Femur (tissue), 1 donor: ENCODE measurements at regions not wholly inside any gene's neighbourhood (a gene's known extent, or its start where the extent isn't known, plus 50 kb on each side); places are given as distances from the start of the nearest gene placed in this dataset.

Experiments used
- DNase-seq: peaks from one replicate; pipeline ENCODE4 v3.0.0-alpha.2; 2017

DNA sequence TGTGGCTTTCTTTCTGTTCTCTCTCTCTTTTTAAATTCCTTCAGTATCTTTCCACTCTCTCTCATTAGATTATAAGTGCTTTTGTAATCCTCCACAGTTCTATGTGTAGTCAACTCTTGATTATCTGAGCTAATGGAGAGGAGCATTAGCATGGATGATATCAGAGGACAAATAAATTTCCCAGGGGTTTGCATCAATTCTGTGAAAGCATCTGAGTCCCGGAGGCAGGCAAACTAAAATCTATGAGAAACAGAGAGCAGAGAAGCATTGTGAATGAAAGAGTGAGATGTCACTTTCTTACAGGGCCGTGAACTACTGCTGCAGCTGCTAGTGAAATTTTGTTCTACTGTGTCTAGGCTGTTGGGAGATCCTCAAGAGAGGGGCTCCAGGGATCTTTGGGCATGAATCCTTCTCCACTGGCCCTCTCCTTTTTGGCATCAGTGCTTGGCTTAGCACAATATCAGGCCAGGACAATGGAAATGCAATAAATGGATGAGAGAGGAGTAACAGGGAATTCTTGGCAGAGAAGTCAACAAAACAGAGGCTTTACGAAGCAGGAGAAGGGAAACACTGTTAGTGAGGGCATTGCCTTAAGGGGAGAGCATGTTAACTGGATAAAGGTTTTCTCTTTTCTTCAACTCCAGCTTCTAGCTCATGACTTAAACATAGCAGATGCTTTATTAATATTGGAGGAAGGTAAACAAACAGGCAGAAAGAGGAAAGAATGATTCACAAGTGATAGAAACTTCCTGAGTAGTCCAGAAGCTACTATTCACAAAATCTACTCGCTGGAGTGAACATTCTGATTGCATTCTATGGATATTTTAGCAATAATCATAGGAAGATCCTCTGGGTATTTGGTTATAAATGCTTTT lies 847.0 kb upstream of the MAP3K7 start:
- DNase-seq, result no peak

DNA sequence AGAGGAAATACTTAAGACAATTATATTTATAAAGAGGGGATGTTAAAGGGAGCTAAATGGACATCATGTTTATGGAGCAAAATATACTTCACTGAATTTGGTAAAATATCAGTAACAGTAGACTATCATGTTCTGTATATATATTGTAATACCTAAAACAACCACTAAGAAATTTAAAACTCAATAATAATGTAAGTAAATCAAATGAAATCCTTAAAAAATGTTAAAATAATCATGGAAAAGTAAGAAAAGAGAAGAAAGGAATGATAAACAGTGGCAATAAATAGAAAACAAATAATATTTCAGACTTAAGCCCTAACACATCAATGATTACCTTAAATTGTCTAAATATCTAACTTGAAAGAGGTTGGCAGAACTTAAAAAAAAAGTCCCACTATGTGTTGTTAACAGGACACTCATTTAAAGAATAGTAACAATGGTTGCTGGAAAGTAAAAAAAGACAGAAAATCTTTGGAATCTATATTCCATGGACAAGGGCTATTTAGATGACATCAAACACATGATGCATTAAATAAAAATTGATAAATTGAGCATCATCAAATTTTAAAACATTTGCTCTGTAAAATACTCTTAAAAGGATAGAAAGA lies 842.2 kb upstream of the MAP3K7 start:
- no peak for DNase-seq

DNA sequence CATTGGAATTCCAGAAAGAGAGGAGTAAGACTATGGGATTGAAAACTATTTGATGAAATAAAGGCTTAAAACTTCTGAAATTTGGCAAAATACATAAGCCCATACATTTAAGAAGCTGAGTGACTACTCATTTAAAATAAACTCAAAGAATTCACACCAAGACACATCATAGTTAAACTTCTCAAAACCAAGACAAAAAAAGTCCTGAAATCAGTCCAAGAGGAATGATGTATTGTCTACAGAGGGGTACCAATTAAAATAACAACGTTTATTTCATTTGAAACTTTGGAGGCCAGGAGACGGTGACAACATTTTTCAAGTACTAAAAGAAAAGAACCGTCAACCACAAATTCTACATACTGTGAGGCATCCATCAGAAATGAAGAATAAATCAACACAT lies 841.4 kb upstream of the MAP3K7 start:
- DNase-seq, result no peak

DNA sequence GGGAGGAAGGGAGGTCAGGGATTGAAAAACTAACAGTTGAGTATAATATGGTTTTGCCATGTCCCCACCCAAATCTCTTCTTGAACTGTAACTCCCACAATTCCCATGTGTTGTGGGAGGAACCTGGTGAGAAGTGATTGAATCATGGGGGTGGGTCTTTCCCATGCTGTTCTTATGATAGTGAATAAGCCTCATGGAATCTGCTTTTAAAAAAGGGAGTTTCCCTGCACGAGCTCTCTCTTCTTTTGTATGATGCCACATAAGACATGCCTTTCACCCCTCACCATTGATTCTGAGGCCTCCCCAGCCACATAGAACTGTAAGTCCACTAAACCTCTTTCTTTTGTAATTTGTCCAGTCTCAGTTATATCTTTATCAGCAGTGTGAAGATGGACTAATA lies 833.4 kb upstream of the MAP3K7 start:
- no peak for DNase-seq

DNA sequence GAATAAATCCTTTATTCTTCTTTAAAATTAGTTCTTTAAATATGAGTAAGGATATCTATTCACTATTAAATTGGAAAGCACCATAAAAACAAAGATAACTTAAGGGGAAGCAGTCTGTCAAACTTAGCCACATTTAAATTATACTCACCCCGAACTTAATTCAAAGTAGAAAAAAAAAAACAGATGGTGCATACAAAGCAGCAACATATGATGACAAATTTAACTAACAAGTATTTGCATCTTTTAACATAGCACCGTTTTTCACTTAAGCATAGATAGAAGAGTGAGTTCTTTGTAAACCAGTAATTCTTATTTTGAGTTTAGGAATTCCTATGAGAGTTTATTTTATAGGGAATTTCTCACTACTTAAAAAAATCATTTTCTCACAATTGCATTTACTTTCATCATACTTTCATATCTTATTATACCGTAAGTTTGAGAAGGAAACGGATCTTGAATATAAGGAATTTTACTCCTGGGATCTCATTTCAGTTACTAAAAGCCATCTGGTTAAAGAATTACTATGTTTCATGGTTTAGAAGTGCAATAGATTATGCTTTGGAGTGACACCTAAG lies 828.2 kb upstream of the MAP3K7 start:
- DNase-seq, result no peak

DNA sequence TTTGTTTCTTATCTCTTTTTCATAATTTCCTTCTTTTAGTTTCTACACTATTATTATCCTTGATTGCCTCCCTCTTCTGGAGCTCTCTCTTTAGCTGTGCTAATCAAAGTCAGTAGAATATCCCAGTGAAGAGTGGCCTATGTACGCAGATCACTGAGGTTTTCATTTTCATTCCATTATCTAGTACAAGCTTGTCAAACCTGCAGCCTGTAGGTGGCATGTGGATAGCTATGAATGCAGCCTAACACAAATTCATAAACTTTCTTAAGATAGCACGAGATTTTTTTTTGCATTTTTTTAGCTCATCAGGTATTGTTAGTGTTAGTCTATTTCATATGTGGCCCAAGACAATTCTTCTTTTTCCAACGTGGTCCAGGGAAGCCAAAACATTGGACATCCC lies 825.7 kb upstream of the MAP3K7 start:
- no peak for DNase-seq

DNA sequence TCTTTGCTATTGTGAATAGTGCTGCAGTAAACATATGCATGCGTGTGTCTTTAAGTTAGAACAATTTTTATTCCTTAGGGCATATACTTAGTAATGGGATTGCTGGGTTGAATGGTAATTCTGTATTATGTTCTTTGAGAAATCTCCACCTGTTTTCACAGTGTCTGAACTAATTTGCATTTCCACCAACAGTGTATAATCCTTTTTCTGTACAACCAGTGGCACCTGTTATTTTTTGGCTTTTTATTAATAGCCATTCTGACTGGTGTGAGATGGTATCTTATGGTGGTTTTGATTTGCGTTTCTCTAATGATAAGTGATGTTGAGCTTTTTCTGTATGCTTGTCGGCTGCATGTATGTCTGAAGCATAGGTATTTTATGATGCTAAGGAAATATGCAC lies 820.8 kb upstream of the MAP3K7 start:
- DNase-seq, result no peak

DNA sequence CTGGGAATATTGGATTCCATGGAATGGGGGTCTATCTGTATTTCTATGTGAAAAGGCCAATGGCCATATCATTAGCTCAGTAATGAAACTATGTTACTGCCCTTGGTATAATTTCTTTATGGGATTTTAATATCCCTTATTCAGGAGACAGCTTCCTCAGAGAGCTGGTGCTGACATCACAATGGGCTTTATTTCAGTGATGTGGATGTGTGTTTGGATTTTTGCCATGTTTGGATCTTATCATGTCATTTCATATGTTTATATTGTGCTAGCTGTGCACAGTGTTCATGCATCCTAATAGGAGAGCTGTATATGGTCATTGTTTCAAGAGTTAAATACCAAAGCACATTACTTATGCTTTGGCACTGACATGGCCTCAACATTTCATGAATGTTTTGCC lies 806.1 kb upstream of the MAP3K7 start:
- no peak for DNase-seq

DNA sequence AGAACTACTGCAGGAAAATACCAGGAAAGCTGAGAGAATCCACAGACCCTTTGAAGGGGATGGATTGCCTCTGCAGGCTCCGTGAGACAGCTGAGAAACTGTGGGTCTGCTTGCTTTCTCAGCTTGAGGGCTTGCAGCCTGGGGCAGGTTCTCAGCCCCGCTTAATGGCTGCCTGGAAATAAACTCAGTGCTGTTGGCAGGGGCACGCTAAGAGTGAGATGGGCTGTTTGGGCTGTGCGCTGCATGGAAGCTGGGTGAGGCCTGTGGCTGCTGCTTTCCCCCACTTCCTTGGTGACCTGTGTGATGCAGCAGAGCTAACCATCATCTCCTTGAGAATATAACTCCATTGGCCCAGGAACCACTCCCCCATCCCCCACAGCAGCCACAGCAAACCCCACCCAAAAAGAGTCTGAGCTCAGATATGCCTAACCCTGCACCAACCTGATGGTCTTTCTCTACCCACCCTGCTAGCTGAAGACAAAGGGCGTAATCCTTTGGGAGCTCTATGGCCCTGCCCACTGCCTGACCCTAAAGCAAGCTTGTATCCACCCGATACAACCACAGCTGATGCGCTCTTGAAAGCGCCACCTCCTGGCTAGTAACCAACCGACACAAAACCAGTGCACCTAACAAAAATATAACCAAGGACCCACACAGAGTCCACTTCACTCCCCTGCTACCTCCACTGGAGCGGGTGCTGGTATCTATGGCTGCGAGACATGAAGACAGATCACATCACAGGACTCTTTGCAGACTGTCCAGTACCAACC lies 800.6 kb upstream of the MAP3K7 start:
- no peak for DNase-seq

DNA sequence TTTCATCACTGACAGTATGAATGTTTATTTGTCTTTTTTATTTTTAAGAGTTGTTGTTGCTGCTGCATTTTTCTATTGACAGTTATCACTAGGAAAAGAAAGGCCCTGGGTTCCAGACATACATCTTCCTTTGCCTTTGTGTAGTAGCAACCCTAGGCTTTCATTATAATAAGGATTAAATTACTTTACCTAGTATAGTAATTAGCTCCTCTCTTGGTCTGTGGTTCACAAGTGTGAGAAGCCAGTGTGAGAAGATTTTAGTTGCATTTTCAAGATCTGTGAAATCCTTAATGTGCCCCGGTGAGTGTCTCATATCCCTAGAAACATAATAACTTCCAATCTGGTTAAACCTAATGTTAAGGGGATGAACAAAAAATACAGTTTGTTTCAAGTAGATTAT lies 799.3 kb upstream of the MAP3K7 start:
- DNase-seq, result no peak

DNA sequence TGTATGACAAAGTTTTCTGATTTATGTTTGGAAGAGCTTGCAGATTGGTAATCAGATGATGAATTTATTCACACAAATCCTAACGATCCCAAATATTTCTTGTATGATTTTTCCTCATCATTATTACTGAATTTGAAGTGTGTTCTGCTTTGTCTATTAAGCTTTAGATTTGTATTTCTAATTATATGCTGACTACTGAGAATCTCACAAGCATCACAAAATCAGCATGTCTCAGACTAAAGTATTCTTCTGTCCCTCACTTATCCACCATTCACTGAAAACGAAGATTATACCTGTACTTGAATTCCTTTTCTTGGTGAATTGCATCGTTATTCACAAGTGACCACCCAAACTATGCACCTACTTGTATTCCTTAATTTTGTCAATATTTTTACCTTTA lies 796.3 kb upstream of the MAP3K7 start:
- DNase-seq, result no peak

DNA sequence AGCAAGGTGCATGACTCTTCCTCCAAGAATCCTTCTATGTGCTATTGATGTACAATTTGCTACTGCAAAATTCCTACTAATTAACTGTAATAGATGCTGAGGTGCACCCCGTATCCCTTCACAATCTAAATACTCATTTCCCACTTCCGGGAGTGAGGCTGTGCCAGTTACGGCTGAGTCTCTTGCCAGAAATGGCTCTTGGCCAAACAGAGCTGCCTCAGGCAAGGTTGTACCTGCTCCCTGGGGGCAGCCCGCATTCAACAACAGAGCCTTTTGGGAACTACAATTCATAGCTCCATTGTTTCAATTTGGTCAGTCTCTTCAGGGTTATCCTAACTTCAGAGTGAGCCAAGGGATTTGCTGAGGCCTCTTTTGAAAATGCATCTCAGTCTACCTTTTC lies 789.8 kb upstream of the MAP3K7 start:
- no peak for DNase-seq

DNA sequence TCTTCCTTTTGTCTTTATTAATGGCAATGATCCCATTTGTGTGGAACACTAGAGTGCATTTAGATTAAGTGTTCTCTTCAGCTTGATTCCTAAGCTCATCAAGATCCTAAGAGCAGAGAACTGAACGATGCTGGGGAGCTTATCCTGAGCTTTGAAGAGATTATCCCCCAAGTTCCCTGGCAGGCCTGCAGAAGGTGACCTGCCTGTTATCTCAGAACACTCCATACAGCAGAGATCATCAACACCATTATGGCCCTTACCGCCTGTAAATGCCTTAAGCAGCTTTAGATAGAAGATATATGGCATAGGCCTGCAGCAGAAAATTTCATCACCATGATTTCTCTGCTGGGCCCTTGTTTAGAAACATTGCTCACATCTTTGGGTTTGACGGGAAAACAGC lies 779.9 kb upstream of the MAP3K7 start:
- DNase-seq, result no peak

DNA sequence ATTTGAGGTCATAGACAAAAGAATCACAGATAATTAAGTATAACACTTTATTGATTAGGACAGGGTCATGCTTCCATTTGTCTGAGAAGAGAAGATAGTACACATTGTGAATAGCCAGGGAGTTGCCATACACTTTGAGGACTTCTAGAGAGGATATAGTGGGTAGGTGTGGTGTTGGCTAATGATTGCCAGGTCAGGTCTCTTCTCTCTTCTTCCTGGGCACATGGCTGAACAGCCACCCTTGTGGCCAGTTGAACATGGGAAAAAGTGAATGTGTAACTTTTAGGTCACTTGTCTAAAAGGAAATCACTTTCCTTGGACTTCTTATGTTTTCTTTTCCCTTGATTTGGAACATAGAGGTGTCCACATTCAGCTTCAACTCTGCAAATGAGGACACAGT lies 772.1 kb upstream of the MAP3K7 start:
- DNase-seq, result no peak

DNA sequence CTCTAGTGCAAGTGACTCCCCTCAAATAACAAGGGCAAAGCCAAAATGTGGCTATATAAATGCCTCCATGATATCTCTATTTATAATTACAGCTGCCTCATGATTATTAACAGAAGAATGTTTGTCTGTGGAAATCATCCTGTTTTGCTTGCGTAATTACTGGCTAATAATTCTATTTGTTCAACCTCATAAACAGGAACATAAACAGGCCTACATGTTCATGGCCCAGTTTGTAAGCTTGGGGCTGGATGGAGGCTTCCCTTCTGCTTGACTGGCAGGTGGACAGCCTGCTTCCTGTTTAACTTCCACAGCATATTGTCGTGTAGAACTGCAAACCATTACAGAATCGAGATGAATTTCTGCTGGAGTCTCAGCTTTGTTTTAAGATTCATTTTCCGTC lies 766.0 kb upstream of the MAP3K7 start:
- no peak for DNase-seq

DNA sequence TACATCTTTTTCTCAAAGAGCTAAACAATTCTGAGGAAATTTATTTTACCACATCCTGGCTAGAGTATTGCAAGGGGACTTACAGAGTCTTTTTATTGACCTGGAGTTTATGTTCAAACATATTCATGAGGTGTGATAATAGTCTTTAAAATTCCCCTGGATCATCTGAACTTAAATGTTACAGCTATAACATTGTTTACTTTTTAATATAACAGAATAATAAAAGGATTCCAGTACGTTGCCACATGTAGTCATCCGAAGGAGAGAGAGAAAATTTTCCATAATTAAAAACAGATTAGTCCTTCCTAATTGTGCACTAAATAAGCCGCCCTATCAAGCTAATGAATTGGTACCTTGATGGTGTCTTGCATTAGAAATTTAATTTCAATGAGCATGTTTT lies 765.4 kb upstream of the MAP3K7 start:
- DNase-seq, result no peak

DNA sequence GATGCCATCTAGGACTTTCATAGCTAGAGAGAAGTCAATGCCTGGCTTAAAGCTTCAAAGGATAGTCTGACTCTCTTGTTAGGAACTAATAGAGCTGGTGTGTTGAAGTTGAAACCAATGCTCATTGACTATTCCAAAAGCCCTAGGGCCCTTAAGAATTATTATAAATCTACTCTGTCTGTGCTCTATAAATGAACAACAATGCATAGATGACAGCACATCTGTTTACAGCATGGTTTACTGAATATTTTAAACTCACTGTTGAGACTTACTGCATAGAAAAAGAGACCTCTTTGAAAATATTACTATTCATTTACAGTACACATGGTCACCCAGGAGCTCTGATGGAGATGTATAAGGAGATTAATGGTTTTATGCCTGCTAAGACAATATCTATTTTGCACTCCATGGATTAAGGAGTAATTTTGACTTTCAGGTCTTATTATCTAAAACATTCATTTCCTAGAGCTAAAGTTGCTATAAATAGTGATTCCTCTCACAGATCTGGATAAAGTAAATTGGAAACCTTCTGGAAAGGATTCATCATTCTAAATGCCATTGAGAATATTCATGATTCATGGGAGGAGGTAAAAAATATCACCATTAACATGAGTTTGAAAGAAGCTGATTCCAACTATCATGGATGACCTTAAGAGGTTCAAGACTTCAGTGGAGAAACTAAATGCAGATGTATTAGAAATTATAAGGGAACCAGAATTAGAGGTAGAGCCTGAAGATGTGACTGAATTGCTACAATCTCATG lies 763.5 kb upstream of the MAP3K7 start:
- DNase-seq, result no peak

DNA sequence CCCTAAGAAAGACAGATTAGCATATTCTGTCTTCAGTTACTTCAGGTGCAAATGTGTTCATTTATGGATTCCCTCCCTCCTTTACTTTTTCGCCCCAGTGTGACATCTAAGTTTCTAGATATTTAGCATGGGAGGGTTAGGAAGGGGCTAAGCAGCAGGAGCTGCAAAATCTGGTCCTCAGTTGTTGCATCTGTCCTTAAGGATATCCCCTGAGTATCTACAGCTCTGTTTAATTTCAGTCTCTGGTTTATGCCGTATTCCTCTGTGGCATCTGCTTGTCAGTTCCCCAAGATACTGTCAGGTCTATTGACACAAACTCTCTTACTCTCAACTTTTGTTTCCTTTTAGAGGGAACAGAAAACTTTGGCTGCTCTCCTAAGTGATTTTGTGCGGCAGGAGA lies 754.6 kb upstream of the MAP3K7 start:
- no peak for DNase-seq

DNA sequence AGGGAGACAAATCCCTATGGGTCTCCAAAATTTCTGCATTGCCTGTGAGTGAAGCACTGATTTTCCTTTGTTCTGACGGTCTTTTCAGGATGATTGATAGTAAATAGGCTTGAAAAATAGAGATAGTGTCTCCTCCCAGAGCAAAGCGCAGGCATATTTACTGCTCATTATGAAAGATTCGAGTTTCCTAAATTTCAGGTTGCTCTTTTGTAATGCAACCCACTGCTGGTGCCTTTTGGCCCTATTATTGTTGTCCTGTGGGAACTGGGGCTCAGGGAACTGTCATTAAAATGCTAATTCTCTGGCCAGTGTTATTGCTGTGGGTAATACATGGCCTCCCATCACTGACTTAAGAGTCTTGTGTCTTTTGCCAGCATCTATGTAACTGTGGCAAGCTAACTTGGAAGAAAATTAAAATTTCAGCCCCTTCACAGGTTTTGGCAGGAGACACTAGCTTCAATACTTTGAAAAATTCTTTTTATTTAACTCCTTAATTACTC lies 754.1 kb upstream of the MAP3K7 start:
- DNase-seq, result no peak

DNA sequence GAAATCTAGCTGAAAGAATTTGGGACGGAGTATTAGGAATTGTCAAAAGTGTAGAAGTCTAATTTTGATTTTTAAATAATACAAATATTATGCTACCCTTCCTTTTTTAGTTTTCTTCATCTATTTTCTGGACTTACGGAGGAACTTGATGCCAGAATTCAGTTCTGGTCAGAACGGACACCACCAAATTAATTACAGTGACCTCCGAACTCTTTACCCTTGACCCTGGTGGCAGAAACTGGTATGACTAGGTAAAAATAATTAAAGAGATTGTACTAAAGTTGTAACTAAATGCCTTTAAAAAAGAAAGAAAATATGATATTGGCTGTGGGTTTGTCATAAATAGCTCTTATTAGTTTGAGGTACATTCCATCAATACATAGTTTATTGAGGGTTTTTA lies 751.1 kb upstream of the MAP3K7 start:
- no peak for DNase-seq

DNA sequence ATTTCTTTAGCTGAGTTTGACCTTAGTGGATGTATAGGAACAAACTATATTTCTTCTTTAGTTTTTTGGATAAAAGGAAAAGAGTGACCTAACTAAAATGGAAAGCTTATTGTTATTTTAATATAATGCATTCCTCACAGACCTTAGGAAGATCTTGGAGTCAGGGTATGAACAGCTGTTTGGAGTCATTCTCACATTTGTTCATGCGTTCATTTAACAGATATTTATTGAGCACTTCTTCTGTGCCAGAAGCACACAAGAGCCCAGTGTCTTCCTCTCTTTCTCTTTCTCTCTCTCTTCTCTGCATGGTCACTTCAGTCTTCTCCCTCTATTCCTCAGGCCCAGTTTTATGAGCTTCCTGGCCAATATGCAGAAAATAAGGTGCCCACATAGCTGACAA lies 744.0 kb upstream of the MAP3K7 start:
- no peak for DNase-seq

DNA sequence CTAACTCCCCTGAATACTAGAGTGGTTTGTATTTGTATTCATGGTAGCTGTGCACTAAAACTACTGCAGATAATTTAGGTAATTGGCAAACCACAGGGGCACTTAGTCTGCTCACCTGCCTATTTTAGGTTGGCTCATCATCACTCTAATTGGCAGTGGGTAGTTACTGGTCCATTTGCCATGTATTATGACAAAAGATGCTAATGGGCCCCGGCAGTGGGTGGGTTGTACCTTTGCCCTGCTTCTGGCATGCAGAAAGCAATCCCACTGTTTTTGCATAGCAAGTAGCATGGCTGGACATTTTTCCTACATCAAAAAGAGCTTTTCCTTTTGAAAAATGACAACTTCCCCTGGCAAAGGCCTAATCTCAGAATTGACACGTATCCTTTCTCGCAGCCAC lies 741.4 kb upstream of the MAP3K7 start:
- DNase-seq, result no peak

DNA sequence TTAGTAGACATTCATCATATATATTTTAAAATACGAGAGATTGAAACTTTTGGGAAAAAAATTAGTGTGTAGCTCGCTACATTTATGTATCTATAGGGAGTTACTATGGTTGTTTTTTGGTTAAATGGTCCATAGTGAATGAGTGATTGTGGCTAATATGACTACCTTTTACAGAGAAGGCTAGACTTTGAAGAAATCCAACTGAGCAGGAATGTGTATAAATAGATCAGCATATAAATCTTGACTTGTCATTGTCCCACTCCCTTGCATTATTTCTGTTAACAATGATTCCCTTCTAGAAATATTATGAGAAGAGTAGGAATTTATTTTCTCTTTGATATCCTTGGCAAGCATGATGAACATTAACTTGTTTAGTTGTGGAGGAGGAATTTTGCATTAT lies 737.8 kb upstream of the MAP3K7 start:
- DNase-seq, result no peak
